Right lobe of liver (tissue), 4 donors: ENCODE measurements at regions not wholly inside any gene's neighbourhood (a gene's known extent, or its start where the extent isn't known, plus 50 kb on each side); places are given as distances from the start of the nearest gene placed in this dataset.

Experiments
- CTCF ChIP-seq, 4 donors: fragments of 200-600 bp in 3 of 4; fragments of 450-650 bp in 1 of 4; IDR thresholded peaks; one replicate each; pipeline versions ENCODE4 v1.5.1 to v1.8.0; 2016 to 2022; ENCODE audit warnings: antibody characterized with exemption in 4 of 4, mild to moderate bottlenecking in 2 of 4
- POLR2A ChIP-seq: fragments of 450-650 bp; IDR thresholded peaks from one replicate; pipeline ENCODE4 v1.6.1; 2017; ENCODE audit warnings: antibody characterized with exemption, mild to moderate bottlenecking
- donor health status: DM: no; HTN: no; CAD: no.
- donor health status: DM: no; HTN: no; CAD: no.
- donor health status: DM: no; HTN: yes; CAD: no.

- TF ChIP-seq POLR2A (no peak), CTCF (IDR thresholded peaks at IDR 0.05) (no peak)
These were observed 56.3 kb downstream of the AGTR2 start for GRCh38 chrX:116226665-116227484.
